Keratinocyte (primary cell): ENCODE measurements at regions not wholly inside any gene's neighbourhood (a gene's known extent, or its start where the extent isn't known, plus 50 kb on each side); places are given as distances from the start of the nearest gene placed in this dataset.

Experiments
- DNase-seq: peaks from one replicate; pipeline ENCODE4 v3.0.0-alpha.2; 2011; ENCODE audit warnings: low read depth, missing footprints, low spot score
- FAIRE-seq: peaks from 2 replicates; lab custom pipeline; 2011; peaks lifted over from hg19 to GRCh38; lab: Jason Lieb, UNC
- H2AFZ ChIP-seq: 2 replicates; pipeline ENCODE4 v1.6.0; 2012; ENCODE audit warnings: low read length, control low read depth, inconsistent platforms; ENCODE audit not compliant: control insufficient read depth
- H3K27ac ChIP-seq: 2 replicates; pipeline ENCODE4 v1.5.1; 2011; ENCODE audit warnings: low read length; ENCODE audit not compliant: control insufficient read depth, insufficient read depth
- H3K27me3 ChIP-seq: 3 replicates; pipeline ENCODE4 v1.6.0; 2011; ENCODE audit warnings: low read length; ENCODE audit not compliant: control insufficient read depth, insufficient read depth; ENCODE audit errors: extremely low read depth
- H3K36me3 ChIP-seq, 2 experiments: 2 replicates in 1 of 2; 3 replicates in 1 of 2; pipeline ENCODE4 v1.5.1; 2011; ENCODE audit warnings: low read length in 2 of 2, mild to moderate bottlenecking in 1 of 2; ENCODE audit not compliant: control insufficient read depth in 2 of 2, insufficient read depth in 2 of 2; ENCODE audit errors: extremely low read depth in 1 of 2
- H3K4me1 ChIP-seq: 3 replicates; pipeline ENCODE4 v1.5.1; 2011; ENCODE audit warnings: low read length; ENCODE audit not compliant: control insufficient read depth, insufficient read depth; ENCODE audit errors: extremely low read depth
- H3K4me2 ChIP-seq: 3 replicates; pipeline ENCODE4 v1.6.0; 2011; ENCODE audit warnings: low read depth, low read length; ENCODE audit not compliant: control insufficient read depth, insufficient read depth; ENCODE audit errors: extremely low read depth
- H3K4me3 ChIP-seq, 3 experiments: fragments of 200-600 bp in 1 of 3; sonication (generic) in 1 of 3; 2 replicates in 2 of 3; 3 replicates in 1 of 3; pipeline ENCODE4 v1.5.1; 2011 to 2016; ENCODE audit warnings: low read length in 3 of 3, mild to moderate bottlenecking in 3 of 3, control low read depth in 2 of 3, inconsistent platforms in 1 of 3, low read depth in 1 of 3, mixed read lengths in 1 of 3, mixed run types in 1 of 3, moderate library complexity in 1 of 3; ENCODE audit not compliant: control insufficient read depth in 2 of 3, insufficient read depth in 2 of 3; ENCODE audit errors: extremely low read depth in 1 of 3
- H3K79me2 ChIP-seq: 2 replicates; pipeline ENCODE4 v1.6.0; 2012; ENCODE audit warnings: low read length; ENCODE audit not compliant: control insufficient read depth, insufficient read depth
- H3K9ac ChIP-seq: 3 replicates; pipeline ENCODE4 v1.6.0; 2011; ENCODE audit warnings: low read length; ENCODE audit not compliant: control insufficient read depth, insufficient read depth; ENCODE audit errors: extremely low read depth
- H3K9me1 ChIP-seq: 3 replicates; pipeline ENCODE4 v1.6.0; 2011; ENCODE audit warnings: low read length; ENCODE audit not compliant: control insufficient read depth, insufficient read depth; ENCODE audit errors: extremely low read depth
- H3K9me3 ChIP-seq: 2 replicates; pipeline ENCODE4 v1.5.1; 2012; ENCODE audit warnings: low read depth, low read length; ENCODE audit not compliant: control insufficient read depth
- H4K20me1 ChIP-seq: 3 replicates; pipeline ENCODE4 v1.6.0; 2011; ENCODE audit warnings: low read length; ENCODE audit not compliant: control insufficient read depth, insufficient read depth; ENCODE audit errors: extremely low read depth
- CTCF ChIP-seq, 3 experiments: IDR thresholded peaks in 1 of 3; conservative IDR thresholded peaks in 1 of 3; optimal IDR thresholded peaks in 1 of 3; 2 replicates in 2 of 3; 3 replicates in 1 of 3; pipeline versions ENCODE3 to v1.5.1; 2011; ENCODE audit warnings: low read length in 3 of 3, mild to moderate bottlenecking in 3 of 3, moderate library complexity in 2 of 3, control low read depth in 1 of 3, inconsistent platforms in 1 of 3; ENCODE audit not compliant: insufficient read depth in 2 of 3; ENCODE audit errors: extremely low read depth in 1 of 3
- EZH2 ChIP-seq: IDR thresholded peaks from one replicate; pipeline ENCODE4 v1.6.1; 2012; ENCODE audit warnings: inconsistent platforms, mild to moderate bottlenecking, low read length, moderate library complexity
- dilution Hi-C: fragments of 300-500 bp; cut with MboI; formaldehyde crosslinking; loops from one replicate; pipeline ENCODE4 v1.7.0; 2020; ENCODE audit warnings: low sequenced_read_pairs; ENCODE audit not compliant: extremely low pct_ligation_motif_present

GRCh38 chr1:177526201-177526600 is 355.4 kb downstream of the BRINP2 start:
- FAIRE-seq (no peak), DNase-seq (no peak)
- Histone ChIP-seq H3K9me3 (no peaks in the 10 kb centered on the region), H3K4me3 (no peak overlapping the region), H3K27ac (no peak overlapping the region), H3K9me1 (no peaks in the 10 kb centered on the region), H3K4me1 (no peaks in the 10 kb centered on the region), H3K79me2 (no peaks in the 10 kb centered on the region), H3K9ac (no peak overlapping the region), H2AFZ (no peak overlapping the region), H3K4me2 (no peak overlapping the region), H3K36me3 (no peaks in the 10 kb centered on the region), H4K20me1 (no peaks in the 10 kb centered on the region), H3K27me3 (no peaks in the 10 kb centered on the region)
- dilution Hi-C loops, result no loop called here
- TF ChIP-seq CTCF (optimal IDR thresholded peaks at IDR 0.05 in 1 of 3, IDR thresholded peaks at IDR 0.05 in 1 of 3, conservative IDR thresholded peaks at IDR 0.05 in 1 of 3; ENCODE audit: extremely low read depth in 1 of 3, insufficient read depth in 2 of 3, low read length in 3 of 3), result no peak
- TF ChIP-seq EZH2, result no peak

- H4K20me1 ChIP-seq, result no peaks in the 10 kb centered on the region
- dilution Hi-C loops, result no loop called here
- no peak overlapping the region for H2AFZ ChIP-seq
- no peaks in the 10 kb centered on the region for H3K4me1 ChIP-seq
- H3K9me3 ChIP-seq, result no peaks in the 10 kb centered on the region
- DNase-seq, result no peak
- no peak overlapping the region for H3K4me3 ChIP-seq
- H3K9ac ChIP-seq, result no peak overlapping the region
- H3K79me2 ChIP-seq, result no peaks in the 10 kb centered on the region
- no peak overlapping the region for H3K4me2 ChIP-seq
- no peak overlapping the region for H3K27ac ChIP-seq
- FAIRE-seq, result no peak
- no peaks in the 10 kb centered on the region for H3K9me1 ChIP-seq
- H3K36me3 ChIP-seq, result no peaks in the 10 kb centered on the region
- no peak for TF ChIP-seq CTCF (optimal IDR thresholded peaks at IDR 0.05 in 1 of 3, IDR thresholded peaks at IDR 0.05 in 1 of 3, conservative IDR thresholded peaks at IDR 0.05 in 1 of 3; ENCODE audit: extremely low read depth in 1 of 3, insufficient read depth in 2 of 3, low read length in 3 of 3)
- TF ChIP-seq EZH2, result no peak
- no peaks in the 10 kb centered on the region for H3K27me3 ChIP-seq
These were observed 354.4 kb downstream of the BRINP2 start for GRCh38 chr1:177525176-177525575.
